AG10803 (cell line): ENCODE measurements at regions not wholly inside any gene's neighbourhood (a gene's known extent, or its start where the extent isn't known, plus 50 kb on each side); places are given as distances from the start of the nearest gene placed in this dataset.

ENCODE experiments used
- DNase-seq: peaks from one replicate; pipeline ENCODE4 v3.0.0; 2010; ENCODE audit warnings: low read depth
- H3K4me3 ChIP-seq: 2 replicates; pipeline ENCODE4 v1.5.1; 2011; ENCODE audit warnings: mild to moderate bottlenecking, low read length, control low read depth
- TF ChIP-seq, protein P1 (sequence below): conservative IDR thresholded peaks from 2 replicates; pipeline ENCODE4 v1.5.1; 2011; ENCODE audit warnings: mild to moderate bottlenecking, low read length, control low read depth, inconsistent platforms

- H3K4me3 ChIP-seq, result no peak overlapping the region
- TF ChIP-seq, protein P1, sequence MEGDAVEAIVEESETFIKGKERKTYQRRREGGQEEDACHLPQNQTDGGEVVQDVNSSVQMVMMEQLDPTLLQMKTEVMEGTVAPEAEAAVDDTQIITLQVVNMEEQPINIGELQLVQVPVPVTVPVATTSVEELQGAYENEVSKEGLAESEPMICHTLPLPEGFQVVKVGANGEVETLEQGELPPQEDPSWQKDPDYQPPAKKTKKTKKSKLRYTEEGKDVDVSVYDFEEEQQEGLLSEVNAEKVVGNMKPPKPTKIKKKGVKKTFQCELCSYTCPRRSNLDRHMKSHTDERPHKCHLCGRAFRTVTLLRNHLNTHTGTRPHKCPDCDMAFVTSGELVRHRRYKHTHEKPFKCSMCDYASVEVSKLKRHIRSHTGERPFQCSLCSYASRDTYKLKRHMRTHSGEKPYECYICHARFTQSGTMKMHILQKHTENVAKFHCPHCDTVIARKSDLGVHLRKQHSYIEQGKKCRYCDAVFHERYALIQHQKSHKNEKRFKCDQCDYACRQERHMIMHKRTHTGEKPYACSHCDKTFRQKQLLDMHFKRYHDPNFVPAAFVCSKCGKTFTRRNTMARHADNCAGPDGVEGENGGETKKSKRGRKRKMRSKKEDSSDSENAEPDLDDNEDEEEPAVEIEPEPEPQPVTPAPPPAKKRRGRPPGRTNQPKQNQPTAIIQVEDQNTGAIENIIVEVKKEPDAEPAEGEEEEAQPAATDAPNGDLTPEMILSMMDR, result no peak
- DNase-seq, result peak; percentile 23
Observed at GRCh38 chr16:65845466-65846209, 520.9 kb upstream of the CDH5 start.

DNA sequence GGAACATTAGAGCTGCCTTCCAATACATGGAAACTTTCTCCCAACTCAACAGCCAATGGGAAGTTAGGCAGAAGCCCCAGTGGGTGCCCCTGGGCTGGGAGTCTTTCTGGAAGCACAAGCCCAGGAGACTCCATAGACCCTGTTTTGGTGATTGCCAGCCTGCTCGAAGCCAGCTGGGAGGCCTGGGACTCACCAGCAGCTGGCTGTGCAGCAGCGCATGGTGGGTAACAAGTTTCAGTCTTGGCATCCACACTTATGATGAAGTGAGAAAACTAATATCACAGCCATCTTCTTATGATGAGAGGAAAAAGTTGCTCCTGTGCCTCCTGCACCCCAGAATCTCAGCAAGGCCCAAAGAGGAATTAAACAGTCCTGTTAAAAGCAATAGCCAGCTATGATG, 522.5 kb upstream of the CDH5 start:
- DNase-seq, result no peak
- H3K4me3 ChIP-seq, result no peak overlapping the region
- TF ChIP-seq, protein P1, result no peak

DNA sequence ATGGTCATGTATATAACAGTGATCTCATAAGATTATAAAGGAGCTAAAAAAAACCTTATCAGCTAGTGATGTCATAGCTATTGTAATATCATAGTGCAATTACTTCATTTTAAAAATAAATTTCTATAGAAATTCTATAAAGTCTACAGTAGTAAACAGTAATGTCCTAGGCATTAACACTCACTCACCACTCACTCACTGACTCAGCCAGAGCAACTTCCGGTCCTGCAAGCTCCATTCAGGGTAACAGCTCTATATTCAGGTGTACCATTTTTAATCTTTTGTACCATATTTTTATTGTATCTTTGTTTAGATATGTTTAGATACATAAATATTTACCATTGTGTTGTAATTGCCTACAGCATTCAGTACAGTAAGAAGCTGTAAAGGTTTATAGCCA, 524.4 kb upstream of the CDH5 start:
- TF ChIP-seq, protein P1, result no peak
- no peak for DNase-seq
- no peak overlapping the region for H3K4me3 ChIP-seq

- H3K4me3 ChIP-seq, result no peak overlapping the region
- TF ChIP-seq, protein P1, result no peak
- no peak for DNase-seq
Observed at GRCh38 chr16:65838001-65838400, 528.5 kb upstream of the CDH5 start.

GRCh38 chr16:65837464-65837863, 529.0 kb upstream of the CDH5 start:
- no peak overlapping the region for H3K4me3 ChIP-seq
- TF ChIP-seq, protein P1, result no peak
- no peak for DNase-seq

- H3K4me3 ChIP-seq, result no peak overlapping the region
- TF ChIP-seq, protein P1, result no peak
Observed at GRCh38 chr16:65834688-65835087, 531.8 kb upstream of the CDH5 start.

DNA sequence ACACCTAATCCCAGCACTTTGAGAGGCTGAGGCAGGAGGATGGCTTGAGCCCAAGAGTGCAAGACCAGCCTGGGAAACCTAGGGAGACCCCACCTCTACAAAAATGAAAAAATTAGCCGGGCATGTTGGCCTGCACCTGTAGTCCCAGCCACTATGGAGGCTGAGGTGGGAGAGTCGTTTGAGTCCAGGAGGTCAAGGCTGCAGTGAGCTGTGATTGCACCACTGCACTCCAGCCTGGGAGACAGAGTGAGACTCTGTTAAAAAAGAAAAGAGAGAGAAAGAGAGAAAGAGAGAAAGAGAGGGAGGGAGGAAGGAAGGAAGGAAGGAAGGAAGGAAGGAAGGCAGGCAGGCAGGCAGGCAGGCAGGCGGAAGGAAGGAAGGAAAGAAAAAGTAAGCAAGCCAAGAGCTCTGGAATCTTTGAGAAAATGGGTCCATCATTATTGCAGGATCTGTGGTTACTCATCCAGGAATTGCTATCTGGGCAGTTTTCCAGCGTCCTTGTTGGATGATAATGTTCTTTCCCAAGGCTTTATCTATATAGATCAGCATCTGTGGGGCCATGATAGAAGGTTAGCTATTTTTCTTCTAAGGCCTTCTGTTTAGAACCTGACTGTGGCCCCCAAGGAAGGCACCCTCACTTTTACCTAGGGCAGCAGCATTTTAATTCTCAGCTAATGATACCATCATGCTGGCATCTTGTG, 533.2 kb upstream of the CDH5 start:
- TF ChIP-seq, protein P1, result no peak
- H3K4me3 ChIP-seq, result no peak overlapping the region
- DNase-seq, result peak; percentile 81

More at GRCh38 chr16:65834688-65835087, 531.8 kb upstream of the CDH5 start:
- DNase-seq, result no peak
